Keratinocyte (primary cell): ENCODE measurements at regions not wholly inside any gene's neighbourhood (a gene's known extent, or its start where the extent isn't known, plus 50 kb on each side); places are given as distances from the start of the nearest gene placed in this dataset.

Experiments
- DNase-seq: peaks from one replicate; pipeline ENCODE4 v3.0.0-alpha.2; 2011; ENCODE audit warnings: low read depth, missing footprints, low spot score
- FAIRE-seq: peaks from 2 replicates; lab custom pipeline; 2011; peaks lifted over from hg19 to GRCh38; lab: Jason Lieb, UNC
- H2AFZ ChIP-seq: 2 replicates; pipeline ENCODE4 v1.6.0; 2012; ENCODE audit warnings: low read length, control low read depth, inconsistent platforms; ENCODE audit not compliant: control insufficient read depth
- H3K27ac ChIP-seq: 2 replicates; pipeline ENCODE4 v1.5.1; 2011; ENCODE audit warnings: low read length; ENCODE audit not compliant: control insufficient read depth, insufficient read depth
- H3K27me3 ChIP-seq: 3 replicates; pipeline ENCODE4 v1.6.0; 2011; ENCODE audit warnings: low read length; ENCODE audit not compliant: control insufficient read depth, insufficient read depth; ENCODE audit errors: extremely low read depth
- H3K36me3 ChIP-seq, 2 experiments: 2 replicates in 1 of 2; 3 replicates in 1 of 2; pipeline ENCODE4 v1.5.1; 2011; ENCODE audit warnings: low read length in 2 of 2, mild to moderate bottlenecking in 1 of 2; ENCODE audit not compliant: control insufficient read depth in 2 of 2, insufficient read depth in 2 of 2; ENCODE audit errors: extremely low read depth in 1 of 2
- H3K4me1 ChIP-seq: 3 replicates; pipeline ENCODE4 v1.5.1; 2011; ENCODE audit warnings: low read length; ENCODE audit not compliant: control insufficient read depth, insufficient read depth; ENCODE audit errors: extremely low read depth
- H3K4me2 ChIP-seq: 3 replicates; pipeline ENCODE4 v1.6.0; 2011; ENCODE audit warnings: low read depth, low read length; ENCODE audit not compliant: control insufficient read depth, insufficient read depth; ENCODE audit errors: extremely low read depth
- H3K4me3 ChIP-seq, 3 experiments: fragments of 200-600 bp in 1 of 3; sonication (generic) in 1 of 3; 2 replicates in 2 of 3; 3 replicates in 1 of 3; pipeline ENCODE4 v1.5.1; 2011 to 2016; ENCODE audit warnings: low read length in 3 of 3, mild to moderate bottlenecking in 3 of 3, control low read depth in 2 of 3, inconsistent platforms in 1 of 3, low read depth in 1 of 3, mixed read lengths in 1 of 3, mixed run types in 1 of 3, moderate library complexity in 1 of 3; ENCODE audit not compliant: control insufficient read depth in 2 of 3, insufficient read depth in 2 of 3; ENCODE audit errors: extremely low read depth in 1 of 3
- H3K79me2 ChIP-seq: 2 replicates; pipeline ENCODE4 v1.6.0; 2012; ENCODE audit warnings: low read length; ENCODE audit not compliant: control insufficient read depth, insufficient read depth
- H3K9ac ChIP-seq: 3 replicates; pipeline ENCODE4 v1.6.0; 2011; ENCODE audit warnings: low read length; ENCODE audit not compliant: control insufficient read depth, insufficient read depth; ENCODE audit errors: extremely low read depth
- H3K9me1 ChIP-seq: 3 replicates; pipeline ENCODE4 v1.6.0; 2011; ENCODE audit warnings: low read length; ENCODE audit not compliant: control insufficient read depth, insufficient read depth; ENCODE audit errors: extremely low read depth
- H3K9me3 ChIP-seq: 2 replicates; pipeline ENCODE4 v1.5.1; 2012; ENCODE audit warnings: low read depth, low read length; ENCODE audit not compliant: control insufficient read depth
- H4K20me1 ChIP-seq: 3 replicates; pipeline ENCODE4 v1.6.0; 2011; ENCODE audit warnings: low read length; ENCODE audit not compliant: control insufficient read depth, insufficient read depth; ENCODE audit errors: extremely low read depth
- CTCF ChIP-seq, 3 experiments: IDR thresholded peaks in 1 of 3; conservative IDR thresholded peaks in 1 of 3; optimal IDR thresholded peaks in 1 of 3; 2 replicates in 2 of 3; 3 replicates in 1 of 3; pipeline versions ENCODE3 to v1.5.1; 2011; ENCODE audit warnings: low read length in 3 of 3, mild to moderate bottlenecking in 3 of 3, moderate library complexity in 2 of 3, control low read depth in 1 of 3, inconsistent platforms in 1 of 3; ENCODE audit not compliant: insufficient read depth in 2 of 3; ENCODE audit errors: extremely low read depth in 1 of 3
- EZH2 ChIP-seq: IDR thresholded peaks from one replicate; pipeline ENCODE4 v1.6.1; 2012; ENCODE audit warnings: inconsistent platforms, mild to moderate bottlenecking, low read length, moderate library complexity
- dilution Hi-C: fragments of 300-500 bp; cut with MboI; formaldehyde crosslinking; loops from one replicate; pipeline ENCODE4 v1.7.0; 2020; ENCODE audit warnings: low sequenced_read_pairs; ENCODE audit not compliant: extremely low pct_ligation_motif_present

DNA sequence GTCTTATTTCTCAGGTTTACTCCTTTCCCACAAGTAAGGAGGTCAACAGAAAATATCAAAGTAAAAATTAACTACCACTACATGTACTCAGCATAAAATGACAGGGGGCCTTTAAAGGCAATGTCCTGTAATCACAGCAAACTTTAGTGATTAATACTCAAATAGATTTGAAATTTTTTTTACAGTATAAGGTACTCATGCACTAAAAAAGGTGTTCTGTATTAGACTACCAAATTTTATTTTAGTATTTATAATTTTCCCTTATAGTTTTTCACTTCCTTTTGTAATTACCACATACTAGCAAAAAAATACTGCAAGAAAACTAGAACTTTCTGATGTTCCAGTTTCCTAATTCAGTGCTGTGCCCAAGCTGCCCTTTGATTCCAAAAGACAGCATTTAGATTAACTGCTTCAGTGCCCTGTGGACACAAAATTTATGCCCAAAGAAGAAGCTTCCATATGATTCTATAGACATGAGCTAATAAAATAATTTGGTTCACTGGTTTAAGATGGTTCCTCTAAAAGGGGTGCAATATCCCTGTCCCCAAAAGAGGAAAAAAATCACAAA is 70.6 kb downstream of the KLF12 start:
- DNase-seq (no peak), FAIRE-seq (no peak)
- dilution Hi-C loops = no loop called here

DNA sequence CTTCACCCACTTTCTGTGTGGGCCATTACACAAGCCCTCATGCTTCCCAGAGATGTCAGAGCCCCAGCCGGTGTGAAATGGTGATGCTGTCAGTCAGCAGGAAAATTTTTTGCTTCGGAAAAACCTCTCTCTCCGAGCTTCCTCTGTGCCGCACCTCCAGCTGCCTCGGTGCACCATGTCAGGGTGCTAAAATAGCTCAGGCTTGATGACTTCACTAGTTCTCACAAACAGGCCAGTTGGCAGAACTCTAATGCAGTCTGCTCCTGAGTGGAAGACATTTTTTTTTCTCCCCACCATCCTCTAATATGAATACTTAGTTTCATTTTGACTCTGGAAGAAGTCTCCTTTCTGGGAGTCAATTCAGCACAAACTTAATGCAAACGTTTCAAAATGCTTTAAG is 71.3 kb downstream of the KLF12 start:
- peak; percentile 26 for FAIRE-seq
- H3K79me2 ChIP-seq = peaks cover 5% of the 10 kb centered on the region

More for the DNA sequence above, 70.6 kb downstream of the KLF12 start:
- Histone ChIP-seq H3K9ac (no peak overlapping the region), H3K4me1 (peaks cover 6% of the 10 kb centered on the region), H2AFZ (no peak overlapping the region), H3K9me3 (no peaks in the 10 kb centered on the region), H3K27me3 (no peaks in the 10 kb centered on the region), H3K79me2 (peaks cover 5% of the 10 kb centered on the region), H3K27ac (no peak overlapping the region), H3K9me1 (no peaks in the 10 kb centered on the region), H4K20me1 (no peaks in the 10 kb centered on the region), H3K4me2 (no peak overlapping the region), H3K36me3 (no peaks in the 10 kb centered on the region), H3K4me3 (no peak overlapping the region)
- TF ChIP-seq EZH2 (no peak), CTCF (optimal IDR thresholded peaks at IDR 0.05 in 1 of 3, IDR thresholded peaks at IDR 0.05 in 1 of 3, conservative IDR thresholded peaks at IDR 0.05 in 1 of 3; ENCODE audit: extremely low read depth in 1 of 3, insufficient read depth in 2 of 3, low read length in 3 of 3) (no peak)

More for the DNA sequence above, 71.3 kb downstream of the KLF12 start:
- DNase-seq = no peak
- TF ChIP-seq EZH2 = no peak
- TF ChIP-seq CTCF (optimal IDR thresholded peaks at IDR 0.05 in 1 of 3, IDR thresholded peaks at IDR 0.05 in 1 of 3, conservative IDR thresholded peaks at IDR 0.05 in 1 of 3; ENCODE audit: extremely low read depth in 1 of 3, insufficient read depth in 2 of 3, low read length in 3 of 3) = no peak
- Histone ChIP-seq H2AFZ (no peak overlapping the region), H3K9me1 (no peaks in the 10 kb centered on the region), H3K9ac (no peak overlapping the region), H3K27ac (no peak overlapping the region), H3K4me1 (peaks cover 3% of the 10 kb centered on the region), H3K9me3 (no peaks in the 10 kb centered on the region), H4K20me1 (no peaks in the 10 kb centered on the region), H3K27me3 (no peaks in the 10 kb centered on the region), H3K36me3 (no peaks in the 10 kb centered on the region), H3K4me2 (peak overlapping the region; percentile 11), H3K4me3 (no peak overlapping the region)
- dilution Hi-C loops = no loop called here
